A549 (cell line): ENCODE measurements at regions not wholly inside any gene's neighbourhood (a gene's known extent, or its start where the extent isn't known, plus 50 kb on each side); places are given as distances from the start of the nearest gene placed in this dataset.
"Not testable (repeated sequence)": the region's sequence is repeated elsewhere in the genome, so short reads cannot be mapped to it uniquely, and the experiment has no call there.

Experiments
- ATAC-seq, 2 experiments: fragments of 200-7000 bp in 1 of 2; fragments of >200 bp in 1 of 2; cut with Nextera tagmentation in 1 of 2; cut with Tn5 transposase in 1 of 2; 3 replicates each; pipeline versions ENCODE4 v1.8.0 to v1.9.1; 2018 to 2020; ENCODE audit warnings: mild to moderate bottlenecking in 1 of 2, moderate library complexity in 1 of 2
- CTCF ChIA-PET: fragments of 300-600 bp; sonication (Branson Sonifier 250); formaldehyde crosslinking; extraction: SDS; loops from one replicate; lab custom pipeline; 2021; ENCODE audit warnings: antibody characterized with exemption, inconsistent platforms; lab: Yijun Ruan, JAX
- POLR2A ChIA-PET: fragments of 350-600 bp; formaldehyde crosslinking; extraction: SDS; loops from one replicate; lab custom pipeline; 2021; ENCODE audit warnings: antibody characterized with exemption, inconsistent platforms; lab: Yijun Ruan, JAX
- DNase-seq, 2 experiments: peaks; one replicate each; pipeline versions ENCODE4 v3.0.0 to v3.0.0-alpha.2; 2011 to 2016; ENCODE audit warnings: low read depth in 1 of 2, low spot score in 1 of 2
- FAIRE-seq: peaks from 2 replicates; lab custom pipeline; 2011; peaks lifted over from hg19 to GRCh38; lab: Jason Lieb, UNC
- H3K27ac ChIP-seq, 2 experiments: fragments of >200 bp; sonication (Bioruptor Twin); formaldehyde crosslinking; 3 replicates each; pipeline ENCODE4 v1.5.1; 2016 to 2017
- H3K4me1 ChIP-seq: fragments of >200 bp; sonication (Bioruptor Twin); formaldehyde crosslinking; 3 replicates; pipeline ENCODE4 v1.6.1; 2016
- H3K4me2 ChIP-seq: fragments of >200 bp; sonication (Bioruptor Twin); formaldehyde crosslinking; 3 replicates; pipeline ENCODE4 v1.6.1; 2016
- H3K4me3 ChIP-seq: fragments of >200 bp; sonication (Bioruptor Twin); formaldehyde crosslinking; 3 replicates; pipeline ENCODE4 v1.5.1; 2016
- H3K9me3 ChIP-seq: fragments of >200 bp; sonication (Bioruptor Twin); formaldehyde crosslinking; 3 replicates; pipeline ENCODE4 v1.6.1; 2016
- BHLHE40 ChIP-seq: IDR thresholded peaks from 2 replicates; pipeline ENCODE4 v1.6.1; 2012; ENCODE audit warnings: low read depth, low read length, inconsistent platforms
- CBX8 ChIP-seq: fragments of 200-600 bp; sonication (generic); IDR thresholded peaks from 2 replicates; pipeline ENCODE4 v1.6.1; 2016
- FOSL2 ChIP-seq, 2 experiments: fragments of 450-650 bp in 1 of 2; fragments of >200 bp in 1 of 2; sonication (Bioruptor Twin) in 1 of 2; formaldehyde crosslinking; IDR thresholded peaks; 2 replicates each; pipeline versions ENCODE4 v1.5.0 to v1.6.1; 2016 to 2020; ENCODE audit warnings: mild to moderate bottlenecking in 1 of 2, moderate library complexity in 1 of 2
- HOXB5 ChIP-seq: fragments of 250-450 bp; sonication (Bioruptor Pico); IDR thresholded peaks from 2 replicates; pipeline ENCODE4 v1.5.0; 2020; ENCODE audit warnings: mild to moderate bottlenecking, moderate library complexity
- JUN ChIP-seq, 2 experiments: fragments of >200 bp; sonication (Bioruptor Twin); formaldehyde crosslinking; IDR thresholded peaks; 2 replicates in 1 of 2; 3 replicates in 1 of 2; pipeline ENCODE4 v1.6.1; 2016 to 2017
- NR3C1 ChIP-seq: fragments of >200 bp; sonication (Bioruptor Twin); formaldehyde crosslinking; IDR thresholded peaks from 3 replicates; pipeline ENCODE4 v1.6.1; 2017
- POLR2A ChIP-seq: IDR thresholded peaks from 2 replicates; pipeline ENCODE4 v1.6.1; 2012; ENCODE audit warnings: mild to moderate bottlenecking, low read length
- POLR2AphosphoS2 ChIP-seq: conservative IDR thresholded peaks from 2 replicates; pipeline ENCODE4 v1.6.1; 2012; ENCODE audit warnings: low read length, improper control_type of control experiment, inconsistent platforms
- RAD21 ChIP-seq, 2 experiments: fragments of >200 bp in 1 of 2; sonication (Bioruptor Twin) in 1 of 2; formaldehyde crosslinking in 1 of 2; IDR thresholded peaks in 1 of 2; conservative IDR thresholded peaks in 1 of 2; 2 replicates in 1 of 2; 3 replicates in 1 of 2; pipeline ENCODE4 v1.6.1; 2012 to 2018; ENCODE audit warnings: inconsistent platforms in 1 of 2
- RFX5 ChIP-seq: fragments of 450-650 bp; IDR thresholded peaks from 2 replicates; pipeline ENCODE4 v1.7.1; 2014; ENCODE audit warnings: antibody characterized with exemption, mild to moderate bottlenecking, moderate library complexity
- RNF2 ChIP-seq: fragments of 200-600 bp; sonication (generic); IDR thresholded peaks from 2 replicates; pipeline ENCODE4 v1.6.1; 2016; ENCODE audit warnings: low read depth, mild to moderate bottlenecking, antibody characterized with exemption, moderate library complexity, borderline replicate concordance
- TP53 ChIP-seq: fragments of 250-450 bp; sonication (Bioruptor Pico); IDR thresholded peaks from 2 replicates; pipeline ENCODE4 v1.5.0; 2021; ENCODE audit warnings: mild to moderate bottlenecking, moderate library complexity
- ZFP36 ChIP-seq: fragments of 450-650 bp; IDR thresholded peaks from 2 replicates; pipeline ENCODE4 v1.6.1; 2014; ENCODE audit warnings: borderline replicate concordance; ENCODE audit not compliant: partially characterized antibody
- ZNF302 ChIP-seq: fragments of 250-450 bp; sonication (Bioruptor Pico); IDR thresholded peaks from 2 replicates; pipeline ENCODE4 v1.9.0; 2021; ENCODE audit warnings: inconsistent platforms, mild to moderate bottlenecking, moderate library complexity
- WGBS: methylation state at CpG from one replicate; pipeline ENCODE4 v1.1.6; 2017; ENCODE audit errors: missing lambda C conversion rate; 5-methylcytosine and 5-hydroxymethylcytosine counted together
- TF ChIP-seq, protein P1 (sequence below): fragments of >200 bp; sonication (Bioruptor Twin); formaldehyde crosslinking; IDR thresholded peaks from 2 replicates; pipeline ENCODE4 v1.6.1; 2016
- TF ChIP-seq, protein P2 (sequence below): IDR thresholded peaks from 2 replicates; pipeline ENCODE4 v1.6.1; 2012
- TF ChIP-seq, protein P3 (sequence below): IDR thresholded peaks from 2 replicates; pipeline ENCODE4 v1.6.1; 2012
- TF ChIP-seq, protein P4 (sequence below): IDR thresholded peaks from 2 replicates; pipeline ENCODE4 v1.6.1; 2012; ENCODE audit warnings: low read depth, borderline replicate concordance
- TF ChIP-seq, protein P5 (sequence below): fragments of 150-350 bp; IDR thresholded peaks from 2 replicates; pipeline ENCODE4 v1.6.1; 2014; ENCODE audit warnings: low read depth, mild to moderate bottlenecking, low read length
- TF ChIP-seq, protein P6 (sequence below): fragments of 250-450 bp; sonication (Bioruptor Pico); IDR thresholded peaks from 2 replicates; pipeline ENCODE4 v1.5.0; 2021; ENCODE audit warnings: mild to moderate bottlenecking, moderate library complexity, borderline replicate concordance
- TF ChIP-seq, protein P7 (sequence below): fragments of 250-450 bp; sonication (Bioruptor Pico); IDR thresholded peaks from 2 replicates; pipeline ENCODE4 v1.5.0; 2020; ENCODE audit warnings: low read depth, mild to moderate bottlenecking, moderate library complexity
- TF ChIP-seq, protein P8 (sequence below): fragments of >200 bp; sonication (Bioruptor Twin); formaldehyde crosslinking; IDR thresholded peaks from 3 replicates; pipeline ENCODE4 v1.5.1; 2016

DNA sequence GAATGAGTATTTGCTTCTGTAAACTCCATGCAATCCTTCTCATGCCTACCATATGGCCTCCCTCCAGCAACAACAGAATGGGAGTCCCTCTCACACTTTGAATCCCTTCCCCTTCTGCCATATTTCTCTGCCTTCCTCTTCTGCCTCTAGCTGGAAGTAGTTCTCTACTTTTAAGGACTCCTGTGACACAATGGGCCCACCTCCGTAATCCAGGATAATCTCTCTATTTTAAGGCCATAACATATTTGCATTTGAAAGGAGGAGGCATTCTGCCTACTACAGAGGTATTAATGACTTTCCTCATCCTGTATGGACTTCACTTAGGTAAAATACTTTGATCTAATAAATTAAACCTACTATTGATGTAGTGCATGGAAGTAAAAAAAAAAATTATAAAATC lies 155.4 kb upstream of the ITGA1 start:
- TF ChIP-seq, protein P1, sequence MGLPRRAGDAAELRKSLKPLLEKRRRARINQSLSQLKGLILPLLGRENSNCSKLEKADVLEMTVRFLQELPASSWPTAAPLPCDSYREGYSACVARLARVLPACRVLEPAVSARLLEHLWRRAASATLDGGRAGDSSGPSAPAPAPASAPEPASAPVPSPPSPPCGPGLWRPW: no peak
- no peak for TF ChIP-seq ZNF302 (CRISPR knock-in tag)
- TF ChIP-seq, protein P2, sequence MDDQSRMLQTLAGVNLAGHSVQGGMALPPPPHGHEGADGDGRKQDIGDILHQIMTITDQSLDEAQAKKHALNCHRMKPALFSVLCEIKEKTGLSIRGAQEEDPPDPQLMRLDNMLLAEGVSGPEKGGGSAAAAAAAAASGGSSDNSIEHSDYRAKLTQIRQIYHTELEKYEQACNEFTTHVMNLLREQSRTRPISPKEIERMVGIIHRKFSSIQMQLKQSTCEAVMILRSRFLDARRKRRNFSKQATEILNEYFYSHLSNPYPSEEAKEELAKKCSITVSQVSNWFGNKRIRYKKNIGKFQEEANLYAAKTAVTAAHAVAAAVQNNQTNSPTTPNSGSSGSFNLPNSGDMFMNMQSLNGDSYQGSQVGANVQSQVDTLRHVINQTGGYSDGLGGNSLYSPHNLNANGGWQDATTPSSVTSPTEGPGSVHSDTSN: no peak
- ATAC-seq: no peak
- POLR2A ChIA-PET: no interaction called here
- no peaks in the 10 kb centered on the region for H3K9me3 ChIP-seq
- WGBS: 6% methylated on average over 1 of the region's 1 CpG
- H3K27ac ChIP-seq: no peak overlapping the region
- H3K4me3 ChIP-seq: no peak overlapping the region
- no peak for DNase-seq
- CTCF ChIA-PET: interaction anchor here (0.6 kb wide), 1 partner anchor 687 kb away, joined by 3 read pairs; no protein-coding TSS in a partner anchor
- FAIRE-seq: no peak
- no peak overlapping the region for H3K4me2 ChIP-seq
- no peaks in the 10 kb centered on the region for H3K4me1 ChIP-seq

GRCh38 chr5:52634171-52634570 lies 153.5 kb upstream of the ITGA1 start:
- DNase-seq, CTCF ChIA-PET, H3K4me2 ChIP-seq, H3K9me3 ChIP-seq, POLR2A ChIA-PET, H3K4me3 ChIP-seq, H3K4me1 ChIP-seq, H3K27ac ChIP-seq, ATAC-seq, FAIRE-seq: not testable (repeated sequence)
- 2% methylated on average over 4 of the region's 4 CpGs for WGBS

DNA sequence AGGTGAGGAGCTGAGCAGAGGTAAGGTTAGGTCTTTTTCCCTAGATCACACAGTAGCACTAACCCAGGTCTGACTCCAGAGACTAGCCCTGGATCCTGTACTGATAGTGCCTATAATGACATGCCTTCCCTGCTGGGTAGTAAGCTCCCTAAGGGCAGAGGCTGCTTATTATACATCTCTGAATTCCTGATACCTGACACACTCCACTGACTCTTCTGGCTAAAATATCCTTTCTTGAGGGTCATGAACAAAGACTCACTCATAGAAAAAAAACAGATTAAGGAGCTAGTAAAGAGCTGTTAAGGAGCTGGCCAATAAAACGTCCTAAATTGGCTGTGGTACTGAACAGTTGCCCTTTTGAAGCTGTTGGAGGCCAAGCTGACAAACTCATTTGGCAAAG lies 149.0 kb upstream of the ITGA1 start:
- TF ChIP-seq POLR2AphosphoS2 (no peak), HOXB5 (no peak), JUN (IDR thresholded peaks at IDR 0.05) (no peak), FOSL2 (IDR thresholded peaks at IDR 0.05) (no peak), FOSL2 (CRISPR knock-in tag; IDR thresholded peaks at IDR 0.05) (no peak), NR3C1 (no peak), ZFP36 (no peak), RAD21 (conservative IDR thresholded peaks at IDR 0.05 in 1 of 2, IDR thresholded peaks at IDR 0.05 in 1 of 2) (no peak), BHLHE40 (no peak)
- TF ChIP-seq, protein P3, sequence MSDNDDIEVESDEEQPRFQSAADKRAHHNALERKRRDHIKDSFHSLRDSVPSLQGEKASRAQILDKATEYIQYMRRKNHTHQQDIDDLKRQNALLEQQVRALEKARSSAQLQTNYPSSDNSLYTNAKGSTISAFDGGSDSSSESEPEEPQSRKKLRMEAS: no peak
- TF ChIP-seq, protein P4, sequence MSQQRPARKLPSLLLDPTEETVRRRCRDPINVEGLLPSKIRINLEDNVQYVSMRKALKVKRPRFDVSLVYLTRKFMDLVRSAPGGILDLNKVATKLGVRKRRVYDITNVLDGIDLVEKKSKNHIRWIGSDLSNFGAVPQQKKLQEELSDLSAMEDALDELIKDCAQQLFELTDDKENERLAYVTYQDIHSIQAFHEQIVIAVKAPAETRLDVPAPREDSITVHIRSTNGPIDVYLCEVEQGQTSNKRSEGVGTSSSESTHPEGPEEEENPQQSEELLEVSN: no peak
- 0% methylated on average over 1 of the region's 1 CpG for WGBS
- ChIA-PET POLR2A (no interaction called here), CTCF (no interaction called here)
- ATAC-seq (no peak), DNase-seq (no peak), FAIRE-seq (no peak)
- Histone ChIP-seq H3K4me2 (no peak overlapping the region), H3K4me3 (no peak overlapping the region), H3K4me1 (no peaks in the 10 kb centered on the region), H3K27ac (no peak overlapping the region), H3K9me3 (no peaks in the 10 kb centered on the region)

DNA sequence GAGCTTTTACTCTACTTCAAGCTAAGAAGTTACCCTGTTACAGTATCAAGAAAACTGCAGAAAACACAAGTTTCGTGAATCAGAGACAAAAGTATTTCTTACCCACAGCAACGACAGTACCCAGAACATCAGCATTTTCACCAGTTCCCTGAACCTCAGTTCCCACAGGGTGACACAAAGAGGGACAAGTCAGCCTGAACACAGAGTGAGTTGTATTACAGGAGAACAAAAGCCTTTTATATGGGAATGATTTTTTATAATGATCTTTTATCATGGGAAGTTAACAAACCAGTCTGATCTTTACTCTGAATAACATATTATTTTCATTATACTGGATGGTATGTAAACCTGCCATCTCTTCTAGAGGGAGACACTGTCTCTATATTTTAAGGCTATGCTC lies 139.0 kb upstream of the ITGA1 start:
- WGBS: 6% methylated on average over 2 of the region's 2 CpGs
- ChIA-PET POLR2A (no interaction called here), CTCF (no interaction called here)
- Histone ChIP-seq H3K9me3 (no peaks in the 10 kb centered on the region), H3K27ac (no peak overlapping the region), H3K4me1 (no peaks in the 10 kb centered on the region), H3K4me3 (no peak overlapping the region), H3K4me2 (no peak overlapping the region)
- ATAC-seq (no peak), DNase-seq (no peak), FAIRE-seq (no peak)
- no peak for TF ChIP-seq RFX5
- TF ChIP-seq, protein P5, sequence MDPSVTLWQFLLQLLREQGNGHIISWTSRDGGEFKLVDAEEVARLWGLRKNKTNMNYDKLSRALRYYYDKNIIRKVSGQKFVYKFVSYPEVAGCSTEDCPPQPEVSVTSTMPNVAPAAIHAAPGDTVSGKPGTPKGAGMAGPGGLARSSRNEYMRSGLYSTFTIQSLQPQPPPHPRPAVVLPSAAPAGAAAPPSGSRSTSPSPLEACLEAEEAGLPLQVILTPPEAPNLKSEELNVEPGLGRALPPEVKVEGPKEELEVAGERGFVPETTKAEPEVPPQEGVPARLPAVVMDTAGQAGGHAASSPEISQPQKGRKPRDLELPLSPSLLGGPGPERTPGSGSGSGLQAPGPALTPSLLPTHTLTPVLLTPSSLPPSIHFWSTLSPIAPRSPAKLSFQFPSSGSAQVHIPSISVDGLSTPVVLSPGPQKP: no peak
- TF ChIP-seq POLR2A: no peak
- TF ChIP-seq, protein P6, sequence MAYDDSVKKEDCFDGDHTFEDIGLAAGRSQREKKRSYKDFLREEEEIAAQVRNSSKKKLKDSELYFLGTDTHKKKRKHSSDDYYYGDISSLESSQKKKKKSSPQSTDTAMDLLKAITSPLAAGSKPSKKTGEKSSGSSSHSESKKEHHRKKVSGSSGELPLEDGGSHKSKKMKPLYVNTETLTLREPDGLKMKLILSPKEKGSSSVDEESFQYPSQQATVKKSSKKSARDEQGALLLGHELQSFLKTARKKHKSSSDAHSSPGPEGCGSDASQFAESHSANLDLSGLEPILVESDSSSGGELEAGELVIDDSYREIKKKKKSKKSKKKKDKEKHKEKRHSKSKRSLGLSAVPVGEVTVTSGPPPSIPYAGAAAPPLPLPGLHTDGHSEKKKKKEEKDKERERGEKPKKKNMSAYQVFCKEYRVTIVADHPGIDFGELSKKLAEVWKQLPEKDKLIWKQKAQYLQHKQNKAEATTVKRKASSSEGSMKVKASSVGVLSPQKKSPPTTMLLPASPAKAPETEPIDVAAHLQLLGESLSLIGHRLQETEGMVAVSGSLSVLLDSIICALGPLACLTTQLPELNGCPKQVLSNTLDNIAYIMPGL (CRISPR knock-in tag): no peak
- TF ChIP-seq CBX8: no peak
- TF ChIP-seq RNF2: no peak
- no peak for TF ChIP-seq TP53 (CRISPR knock-in tag)
- TF ChIP-seq, protein P7, sequence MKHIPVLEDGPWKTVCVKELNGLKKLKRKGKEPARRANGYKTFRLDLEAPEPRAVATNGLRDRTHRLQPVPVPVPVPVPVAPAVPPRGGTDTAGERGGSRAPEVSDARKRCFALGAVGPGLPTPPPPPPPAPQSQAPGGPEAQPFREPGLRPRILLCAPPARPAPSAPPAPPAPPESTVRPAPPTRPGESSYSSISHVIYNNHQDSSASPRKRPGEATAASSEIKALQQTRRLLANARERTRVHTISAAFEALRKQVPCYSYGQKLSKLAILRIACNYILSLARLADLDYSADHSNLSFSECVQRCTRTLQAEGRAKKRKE (CRISPR knock-in tag): no peak
- TF ChIP-seq, protein P4: no peak
- TF ChIP-seq, protein P8, sequence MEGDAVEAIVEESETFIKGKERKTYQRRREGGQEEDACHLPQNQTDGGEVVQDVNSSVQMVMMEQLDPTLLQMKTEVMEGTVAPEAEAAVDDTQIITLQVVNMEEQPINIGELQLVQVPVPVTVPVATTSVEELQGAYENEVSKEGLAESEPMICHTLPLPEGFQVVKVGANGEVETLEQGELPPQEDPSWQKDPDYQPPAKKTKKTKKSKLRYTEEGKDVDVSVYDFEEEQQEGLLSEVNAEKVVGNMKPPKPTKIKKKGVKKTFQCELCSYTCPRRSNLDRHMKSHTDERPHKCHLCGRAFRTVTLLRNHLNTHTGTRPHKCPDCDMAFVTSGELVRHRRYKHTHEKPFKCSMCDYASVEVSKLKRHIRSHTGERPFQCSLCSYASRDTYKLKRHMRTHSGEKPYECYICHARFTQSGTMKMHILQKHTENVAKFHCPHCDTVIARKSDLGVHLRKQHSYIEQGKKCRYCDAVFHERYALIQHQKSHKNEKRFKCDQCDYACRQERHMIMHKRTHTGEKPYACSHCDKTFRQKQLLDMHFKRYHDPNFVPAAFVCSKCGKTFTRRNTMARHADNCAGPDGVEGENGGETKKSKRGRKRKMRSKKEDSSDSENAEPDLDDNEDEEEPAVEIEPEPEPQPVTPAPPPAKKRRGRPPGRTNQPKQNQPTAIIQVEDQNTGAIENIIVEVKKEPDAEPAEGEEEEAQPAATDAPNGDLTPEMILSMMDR: no peak
